Gastrocnemius medialis (tissue), 4 donors: ENCODE measurements at regions not wholly inside any gene's neighbourhood (a gene's known extent, or its start where the extent isn't known, plus 50 kb on each side); places are given as distances from the start of the nearest gene placed in this dataset.

Experiments used
- ATAC-seq, 2 donors: fragments of 150-250 bp; one replicate each; pipeline ENCODE4 v1.9.1; 2016
- DNase-seq, 2 donors: peaks; one replicate each; pipeline ENCODE4 v3.0.0-alpha.2; 2019
- H3K27ac ChIP-seq, 4 donors: fragments of 200-600 bp; sonication (generic); 1 replicate in 1 of 4; 2 replicates in 3 of 4; pipeline ENCODE4 v1.5.1; 2016 to 2018; ENCODE audit warnings: mild to moderate bottlenecking in 2 of 4, moderate library complexity in 1 of 4
- H3K27me3 ChIP-seq, 3 donors: fragments of 200-600 bp; sonication (generic) in 2 of 3; 1 replicate in 1 of 3; 2 replicates in 2 of 3; pipeline versions ENCODE4 v1.5.1 to v1.6.0; 2016 to 2019; ENCODE audit warnings: mild to moderate bottlenecking in 1 of 3, moderate library complexity in 1 of 3
- H3K36me3 ChIP-seq, 2 donors: fragments of 200-600 bp; sonication (generic) in 1 of 2; one replicate each; pipeline ENCODE4 v1.5.1; 2017 to 2018
- H3K4me1 ChIP-seq, 2 donors: fragments of 200-600 bp; sonication (generic) in 1 of 2; one replicate each; pipeline ENCODE4 v1.5.1; 2016 to 2017; ENCODE audit warnings: mild to moderate bottlenecking in 2 of 2
- H3K4me3 ChIP-seq, 4 donors: fragments of 200-600 bp; sonication (generic) in 3 of 4; 1 replicate in 1 of 4; 2 replicates in 3 of 4; pipeline ENCODE4 v1.5.1; 2016 to 2019; ENCODE audit warnings: mild to moderate bottlenecking in 2 of 4
- H3K9me3 ChIP-seq, 3 donors: fragments of 200-600 bp; sonication (generic) in 2 of 3; 1 replicate in 1 of 3; 2 replicates in 2 of 3; pipeline ENCODE4 v1.5.1; 2016 to 2019
- POLR2A ChIP-seq, 2 donors: fragments of 450-650 bp; IDR thresholded peaks; one replicate each; pipeline ENCODE4 v1.6.1; 2017; ENCODE audit warnings: antibody characterized with exemption in 2 of 2, mild to moderate bottlenecking in 2 of 2, moderate library complexity in 2 of 2
- in situ Hi-C, 4 donors: fragments of 200-750 bp; cut with MboI; loops; one replicate each; pipeline versions ENCODE4 v1.15.0 to v1.8.0; 2017; ENCODE audit warnings: low sequenced_read_pairs in 4 of 4
- intact Hi-C: fragments of 100-400 bp; cut with DNase I; formaldehyde crosslinking; loops from one replicate; pipeline ENCODE4 v1.15.1; 2023; ENCODE audit warnings: low total_unique reads
- TF ChIP-seq, protein P1 (sequence below), 5 experiments: fragments of 450-650 bp in 3 of 5; fragments of 200-600 bp in 2 of 5; sonication (generic) in 2 of 5; IDR thresholded peaks in 4 of 5; conservative IDR thresholded peaks in 1 of 5; 1 replicate in 4 of 5; 2 replicates in 1 of 5; pipeline ENCODE4 v1.5.1; 2016 to 2019; ENCODE audit warnings: antibody characterized with exemption in 5 of 5, mild to moderate bottlenecking in 3 of 5, moderate library complexity in 3 of 5

- TF ChIP-seq, protein P1, sequence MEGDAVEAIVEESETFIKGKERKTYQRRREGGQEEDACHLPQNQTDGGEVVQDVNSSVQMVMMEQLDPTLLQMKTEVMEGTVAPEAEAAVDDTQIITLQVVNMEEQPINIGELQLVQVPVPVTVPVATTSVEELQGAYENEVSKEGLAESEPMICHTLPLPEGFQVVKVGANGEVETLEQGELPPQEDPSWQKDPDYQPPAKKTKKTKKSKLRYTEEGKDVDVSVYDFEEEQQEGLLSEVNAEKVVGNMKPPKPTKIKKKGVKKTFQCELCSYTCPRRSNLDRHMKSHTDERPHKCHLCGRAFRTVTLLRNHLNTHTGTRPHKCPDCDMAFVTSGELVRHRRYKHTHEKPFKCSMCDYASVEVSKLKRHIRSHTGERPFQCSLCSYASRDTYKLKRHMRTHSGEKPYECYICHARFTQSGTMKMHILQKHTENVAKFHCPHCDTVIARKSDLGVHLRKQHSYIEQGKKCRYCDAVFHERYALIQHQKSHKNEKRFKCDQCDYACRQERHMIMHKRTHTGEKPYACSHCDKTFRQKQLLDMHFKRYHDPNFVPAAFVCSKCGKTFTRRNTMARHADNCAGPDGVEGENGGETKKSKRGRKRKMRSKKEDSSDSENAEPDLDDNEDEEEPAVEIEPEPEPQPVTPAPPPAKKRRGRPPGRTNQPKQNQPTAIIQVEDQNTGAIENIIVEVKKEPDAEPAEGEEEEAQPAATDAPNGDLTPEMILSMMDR (IDR thresholded peaks at IDR 0.05 in 4 of 5, conservative IDR thresholded peaks at IDR 0.05 in 1 of 5): no peak
- no peak for TF ChIP-seq POLR2A (IDR thresholded peaks at IDR 0.05)
These were observed 362.6 kb upstream of the PLSCR5 start for GRCh38 chr3:146967783-146968182.

GRCh38 chr3:146966124-146966523 lies 361.0 kb upstream of the PLSCR5 start:
- TF ChIP-seq POLR2A (IDR thresholded peaks at IDR 0.05): no peak
- TF ChIP-seq, protein P1 (IDR thresholded peaks at IDR 0.05 in 4 of 5, conservative IDR thresholded peaks at IDR 0.05 in 1 of 5): no peak
- no peaks in the 10 kb centered on the region for H3K4me1 ChIP-seq
- H3K27me3 ChIP-seq: no peaks in the 10 kb centered on the region
- intact Hi-C loops (no loop called here), in situ Hi-C loops (no loop called here)
- DNase-seq (no peak), ATAC-seq (no peak)
- no peaks in the 10 kb centered on the region for H3K36me3 ChIP-seq
- no peak overlapping the region for H3K27ac ChIP-seq
- H3K9me3 ChIP-seq: no peaks in the 10 kb centered on the region
- no peak overlapping the region for H3K4me3 ChIP-seq

More at GRCh38 chr3:146967783-146968182, 362.6 kb upstream of the PLSCR5 start:
- Histone ChIP-seq H3K27me3 (no peaks in the 10 kb centered on the region), H3K27ac (no peak overlapping the region), H3K4me1 (no peaks in the 10 kb centered on the region), H3K9me3 (no peaks in the 10 kb centered on the region), H3K36me3 (no peaks in the 10 kb centered on the region), H3K4me3 (no peak overlapping the region)
- intact Hi-C loops (no loop called here), in situ Hi-C loops (no loop called here)
- no peak for DNase-seq
- ATAC-seq: no peak

DNA sequence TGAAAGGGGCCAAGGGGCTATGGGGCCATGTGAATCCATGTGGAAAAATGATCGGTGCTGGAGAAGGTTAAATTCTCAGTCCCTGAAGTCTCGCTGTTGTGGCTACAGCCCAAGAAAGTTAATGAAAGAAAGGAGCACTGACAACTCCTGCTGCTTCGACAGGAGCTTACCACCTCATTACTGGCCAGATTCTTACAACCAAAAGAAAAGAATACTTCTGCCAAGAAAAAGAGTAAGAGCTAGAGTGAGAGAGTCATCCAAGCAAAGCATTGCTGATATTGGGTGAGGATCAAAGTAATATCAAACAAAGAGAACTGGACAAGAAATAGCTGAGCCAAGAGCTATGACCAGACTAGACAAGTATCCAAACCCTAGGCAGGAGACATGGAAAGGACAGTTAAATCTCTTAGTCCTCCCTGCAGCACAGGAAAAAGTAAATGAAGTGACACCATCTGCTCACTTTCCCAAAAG lies 348.4 kb upstream of the PLSCR5 start:
- ATAC-seq (no peak), DNase-seq (no peak)
- intact Hi-C loops: no loop called here
- Histone ChIP-seq H3K9me3 (no peaks in the 10 kb centered on the region), H3K4me3 (no peak overlapping the region), H3K27me3 (no peaks in the 10 kb centered on the region), H3K4me1 (no peaks in the 10 kb centered on the region), H3K36me3 (no peaks in the 10 kb centered on the region), H3K27ac (no peak overlapping the region)
- TF ChIP-seq, protein P1 (IDR thresholded peaks at IDR 0.05 in 4 of 5, conservative IDR thresholded peaks at IDR 0.05 in 1 of 5): no peak
- no peak for TF ChIP-seq POLR2A (IDR thresholded peaks at IDR 0.05)
- in situ Hi-C loops: no loop called here

GRCh38 chr3:146948985-146949384 lies 343.8 kb upstream of the PLSCR5 start:
- Histone ChIP-seq H3K4me1 (no peaks in the 10 kb centered on the region), H3K9me3 (no peaks in the 10 kb centered on the region), H3K27me3 (no peaks in the 10 kb centered on the region), H3K27ac (no peak overlapping the region), H3K36me3 (no peaks in the 10 kb centered on the region), H3K4me3 (no peak overlapping the region)
- no peak for ATAC-seq
- no peak for TF ChIP-seq POLR2A (IDR thresholded peaks at IDR 0.05)
- TF ChIP-seq, protein P1 (IDR thresholded peaks at IDR 0.05 in 4 of 5, conservative IDR thresholded peaks at IDR 0.05 in 1 of 5): no peak
- no peak for DNase-seq
- in situ Hi-C loops (no loop called here), intact Hi-C loops (no loop called here)

GRCh38 chr3:146948186-146948585 lies 343.0 kb upstream of the PLSCR5 start:
- DNase-seq: no peak
- ATAC-seq: no peak
- Histone ChIP-seq H3K4me1 (no peaks in the 10 kb centered on the region), H3K36me3 (no peaks in the 10 kb centered on the region), H3K27me3 (no peaks in the 10 kb centered on the region), H3K9me3 (no peaks in the 10 kb centered on the region), H3K4me3 (no peak overlapping the region), H3K27ac (no peak overlapping the region)
- TF ChIP-seq, protein P1 (IDR thresholded peaks at IDR 0.05 in 4 of 5, conservative IDR thresholded peaks at IDR 0.05 in 1 of 5): no peak
- no peak for TF ChIP-seq POLR2A (IDR thresholded peaks at IDR 0.05)
- in situ Hi-C loops (no loop called here), intact Hi-C loops (no loop called here)
